GM12878 (cell line): ENCODE measurements at regions not wholly inside any gene's neighbourhood (a gene's known extent, or its start where the extent isn't known, plus 50 kb on each side); places are given as distances from the start of the nearest gene placed in this dataset.

Experiments used
- CHD4 ChIP-seq: fragments of 200-600 bp; sonication (generic); IDR thresholded peaks from 2 replicates; pipeline ENCODE4 v1.6.1; 2016; ENCODE audit warnings: mild to moderate bottlenecking
- ETV6 ChIP-seq, 2 experiments: fragments of 450-650 bp in 1 of 2; IDR thresholded peaks in 1 of 2; conservative IDR thresholded peaks in 1 of 2; 2 replicates each; pipeline ENCODE4 v1.6.1; 2014; ENCODE audit warnings: antibody characterized with exemption in 1 of 2, borderline replicate concordance in 1 of 2, low read depth in 1 of 2, mild to moderate bottlenecking in 1 of 2, moderate library complexity in 1 of 2
- JUND ChIP-seq: IDR thresholded peaks from 2 replicates; pipeline ENCODE4 v1.6.1; 2012; ENCODE audit warnings: low read depth, mild to moderate bottlenecking, low read length, improper control_type of control experiment, moderate library complexity
- KAT2A ChIP-seq: conservative IDR thresholded peaks from 2 replicates; pipeline ENCODE4 v1.6.1; 2011; ENCODE audit warnings: low read depth, low read length; ENCODE audit not compliant: control insufficient read depth
- POLR2A ChIP-seq: IDR thresholded peaks from 2 replicates; pipeline ENCODE4 v1.6.1; 2011; ENCODE audit warnings: low read depth, mild to moderate bottlenecking, low read length
- TAF1 ChIP-seq: IDR thresholded peaks from 2 replicates; pipeline ENCODE4 v1.6.1; 2011; ENCODE audit warnings: mild to moderate bottlenecking, low read depth, low read length, borderline replicate concordance
- TCF12 ChIP-seq: IDR thresholded peaks from 2 replicates; pipeline ENCODE4 v1.6.1; 2011; ENCODE audit warnings: low read depth, mild to moderate bottlenecking, low read length
- ZSCAN29 ChIP-seq: fragments of 450-650 bp; IDR thresholded peaks from 2 replicates; pipeline ENCODE4 v1.6.1; 2017; ENCODE audit warnings: mild to moderate bottlenecking, moderate library complexity
- TF ChIP-seq, protein P1 (sequence below), 3 experiments: IDR thresholded peaks in 2 of 3; conservative IDR thresholded peaks in 1 of 3; 2 replicates each; pipeline ENCODE4 v1.5.1; 2011; ENCODE audit warnings: low read depth in 3 of 3, low read length in 3 of 3, mild to moderate bottlenecking in 3 of 3, control low read depth in 2 of 3, moderate library complexity in 2 of 3, inconsistent platforms in 1 of 3, mixed read lengths in 1 of 3; ENCODE audit not compliant: control insufficient read depth in 2 of 3, insufficient read depth in 1 of 3; ENCODE audit errors: extremely low read depth in 1 of 3

DNA sequence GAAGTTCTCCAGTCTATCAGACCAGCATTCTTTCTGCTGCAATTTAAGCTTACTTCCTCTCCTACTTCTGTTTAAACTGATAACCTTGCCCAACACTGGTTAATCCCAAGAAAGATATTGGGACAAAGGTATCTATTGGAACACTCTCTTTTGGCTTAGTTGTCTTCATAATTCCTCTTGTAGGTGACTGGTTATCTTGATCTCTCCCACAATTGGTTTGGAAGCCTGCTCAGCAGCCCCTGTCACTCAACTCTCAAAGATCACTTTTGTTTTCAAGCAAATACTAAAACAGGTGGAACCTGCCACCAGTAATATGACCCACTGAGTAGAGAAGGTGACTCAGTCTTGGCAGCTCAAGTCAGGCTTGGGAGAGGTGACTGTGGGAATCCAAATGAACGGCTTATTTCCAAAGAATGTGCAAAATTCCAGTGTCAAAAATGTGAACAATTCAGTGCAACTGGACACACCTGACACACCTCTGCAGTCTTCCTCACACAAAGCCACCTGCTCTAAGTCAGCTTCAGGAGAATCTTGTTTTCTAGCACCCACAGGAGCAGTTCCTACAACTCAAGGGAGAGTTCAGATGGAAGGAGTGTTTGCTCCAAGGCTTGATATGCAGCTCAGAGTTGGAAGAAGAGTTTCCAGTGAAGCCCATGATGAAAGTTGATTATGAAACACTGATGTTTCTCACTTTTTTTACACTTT lies 83.2 kb upstream of the SLC38A2 start:
- TF ChIP-seq ETV6 (conservative IDR thresholded peaks at IDR 0.05 in 1 of 2, IDR thresholded peaks at IDR 0.05 in 1 of 2; ENCODE audit: borderline replicate concordance in 1 of 2, low read depth in 1 of 2) (no peak), TAF1 (no peak), CHD4 (no peak), JUND (no peak), POLR2A (no peak), TCF12 (no peak), ZSCAN29 (no peak), KAT2A (no peak)
- TF ChIP-seq, protein P1, sequence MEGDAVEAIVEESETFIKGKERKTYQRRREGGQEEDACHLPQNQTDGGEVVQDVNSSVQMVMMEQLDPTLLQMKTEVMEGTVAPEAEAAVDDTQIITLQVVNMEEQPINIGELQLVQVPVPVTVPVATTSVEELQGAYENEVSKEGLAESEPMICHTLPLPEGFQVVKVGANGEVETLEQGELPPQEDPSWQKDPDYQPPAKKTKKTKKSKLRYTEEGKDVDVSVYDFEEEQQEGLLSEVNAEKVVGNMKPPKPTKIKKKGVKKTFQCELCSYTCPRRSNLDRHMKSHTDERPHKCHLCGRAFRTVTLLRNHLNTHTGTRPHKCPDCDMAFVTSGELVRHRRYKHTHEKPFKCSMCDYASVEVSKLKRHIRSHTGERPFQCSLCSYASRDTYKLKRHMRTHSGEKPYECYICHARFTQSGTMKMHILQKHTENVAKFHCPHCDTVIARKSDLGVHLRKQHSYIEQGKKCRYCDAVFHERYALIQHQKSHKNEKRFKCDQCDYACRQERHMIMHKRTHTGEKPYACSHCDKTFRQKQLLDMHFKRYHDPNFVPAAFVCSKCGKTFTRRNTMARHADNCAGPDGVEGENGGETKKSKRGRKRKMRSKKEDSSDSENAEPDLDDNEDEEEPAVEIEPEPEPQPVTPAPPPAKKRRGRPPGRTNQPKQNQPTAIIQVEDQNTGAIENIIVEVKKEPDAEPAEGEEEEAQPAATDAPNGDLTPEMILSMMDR (IDR thresholded peaks at IDR 0.05 in 2 of 3, conservative IDR thresholded peaks at IDR 0.05 in 1 of 3; ENCODE audit: control insufficient read depth in 2 of 3, extremely low read depth in 1 of 3, insufficient read depth in 1 of 3, low read depth in 3 of 3, low read length in 3 of 3): no peak
